HuH-7 (cell line): ENCODE measurements at regions not wholly inside any gene's neighbourhood (a gene's known extent, or its start where the extent isn't known, plus 50 kb on each side); places are given as distances from the start of the nearest gene placed in this dataset.
A peak's percentile ranks its signal among the peaks of the same experiment; 100 is the strongest.

Source experiments
- DNase-seq: peaks from one replicate; pipeline ENCODE4 v3.0.0; 2011; ENCODE audit warnings: low spot score

DNA sequence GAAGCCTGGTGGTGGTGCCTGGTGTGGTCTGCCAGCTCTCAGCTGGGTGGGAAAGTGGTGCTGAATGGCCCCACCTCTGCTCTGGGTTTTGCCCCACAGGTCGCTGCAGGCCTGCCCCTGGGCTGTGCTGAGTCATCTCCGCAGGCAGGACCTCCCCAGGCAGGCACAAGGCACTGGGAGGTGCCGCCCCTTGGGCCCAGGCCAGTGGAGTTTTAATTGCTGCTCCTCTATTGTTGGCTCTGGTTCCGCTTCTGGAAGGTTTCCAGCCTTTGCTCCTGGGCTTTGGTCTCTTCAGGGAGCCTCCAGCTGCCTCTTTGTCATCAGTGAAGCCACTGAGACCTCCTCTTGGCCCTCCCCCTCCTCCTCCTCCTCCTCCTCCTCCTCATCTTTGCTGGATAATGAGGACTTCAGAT lies 180.3 kb upstream of the GRB10 start:
- peak; percentile 14 for DNase-seq

DNA sequence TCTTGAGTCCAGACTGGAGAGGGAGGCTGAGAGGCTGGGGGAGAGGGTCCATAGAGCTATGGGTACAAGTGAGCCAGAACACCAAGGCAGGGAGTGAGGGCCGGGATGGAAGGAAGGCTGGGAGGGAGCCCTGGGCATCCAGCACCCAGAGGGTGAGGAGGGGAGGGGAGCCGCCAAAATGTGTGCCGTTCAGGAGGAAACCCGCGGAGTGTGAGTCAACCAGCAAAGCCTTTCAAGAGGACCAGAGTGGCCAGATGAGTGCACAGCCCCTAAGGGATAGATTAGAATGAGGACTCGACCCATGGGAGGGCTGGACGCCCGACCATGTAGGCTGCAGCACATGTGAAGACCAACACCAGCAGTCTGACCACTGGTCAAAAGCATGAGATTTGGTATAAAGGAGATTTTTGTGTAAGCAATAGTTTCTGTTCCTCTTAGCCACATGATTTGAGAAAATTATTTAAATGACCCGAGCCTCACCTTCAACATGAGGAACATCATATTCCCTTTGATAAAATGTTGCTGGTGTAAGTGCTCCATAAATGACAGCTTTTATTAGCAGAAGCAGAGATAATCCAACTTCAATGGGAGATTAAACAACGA lies 179.7 kb upstream of the GRB10 start:
- DNase-seq = no peak

DNA sequence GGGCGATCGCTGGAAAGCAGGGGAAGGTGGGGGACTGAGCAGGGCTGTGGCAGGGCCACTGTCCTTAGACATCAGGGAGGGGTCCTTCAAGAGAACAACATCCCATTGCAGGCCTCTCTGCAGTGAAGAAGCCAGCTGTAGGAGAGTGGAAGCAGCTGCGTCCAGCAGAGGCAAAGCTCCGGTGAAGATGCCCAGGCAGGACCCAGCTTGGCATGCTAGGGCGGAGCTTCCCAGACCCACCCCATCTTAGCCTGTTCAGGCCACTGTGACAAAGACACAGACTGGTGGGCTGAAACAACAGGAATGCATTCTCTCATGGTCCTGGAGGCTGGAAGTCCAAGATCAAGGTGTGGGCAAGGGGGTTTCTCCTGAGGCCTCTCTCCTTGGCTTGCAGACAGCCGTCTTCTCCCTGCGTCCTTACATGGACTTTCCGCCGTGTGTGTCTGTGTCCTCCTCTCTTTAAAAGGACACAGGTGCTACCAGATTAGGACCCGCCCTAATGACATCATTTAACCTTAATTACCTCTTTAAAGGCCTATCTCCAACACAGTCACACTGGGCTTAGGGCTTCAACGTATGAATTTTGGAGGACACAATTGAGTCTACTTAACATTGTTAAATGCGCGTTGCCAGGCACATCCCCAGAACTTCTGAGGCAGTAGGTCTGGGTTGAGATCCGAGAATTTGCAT lies 178.1 kb upstream of the GRB10 start:
- no peak for DNase-seq

DNA sequence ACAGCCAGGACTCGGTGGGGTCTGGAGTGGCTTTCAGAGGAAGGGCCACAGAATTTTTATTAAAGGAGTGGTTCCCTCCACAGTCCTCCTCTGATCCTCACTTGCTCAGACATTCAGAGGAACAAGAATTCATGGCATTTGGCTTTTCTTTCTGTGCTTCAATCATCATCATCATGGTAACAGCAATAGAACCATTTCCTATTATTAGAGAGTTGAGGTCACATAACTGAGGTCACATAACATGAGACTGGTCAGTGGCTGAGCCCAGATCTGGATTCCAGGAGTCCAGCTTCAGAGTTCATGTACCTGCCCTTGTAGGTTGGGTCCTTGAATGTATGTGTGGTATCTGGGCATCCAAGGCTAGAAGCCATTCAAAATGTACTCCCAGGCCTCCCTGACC lies 177.3 kb upstream of the GRB10 start:
- no peak for DNase-seq

DNA sequence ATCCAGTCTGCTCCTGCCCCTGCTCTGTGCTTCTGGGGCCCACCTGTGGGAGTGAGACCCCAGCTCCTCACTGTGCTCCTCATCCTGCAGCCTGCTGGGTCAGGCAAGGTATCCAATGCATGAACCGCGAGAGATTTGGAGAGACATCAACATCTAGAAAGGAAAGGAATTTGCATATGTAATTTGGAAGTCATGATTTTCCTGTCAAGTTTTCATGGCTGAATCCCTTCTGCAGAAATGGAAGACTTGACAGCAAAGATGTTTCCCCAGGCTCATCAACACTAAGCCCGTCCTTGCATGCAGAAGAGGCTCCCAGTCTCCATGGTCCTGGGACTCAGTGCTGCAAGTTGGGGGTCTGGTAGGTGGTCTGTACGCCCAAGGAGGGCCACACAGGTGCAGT lies 176.9 kb upstream of the GRB10 start:
- DNase-seq = no peak

DNA sequence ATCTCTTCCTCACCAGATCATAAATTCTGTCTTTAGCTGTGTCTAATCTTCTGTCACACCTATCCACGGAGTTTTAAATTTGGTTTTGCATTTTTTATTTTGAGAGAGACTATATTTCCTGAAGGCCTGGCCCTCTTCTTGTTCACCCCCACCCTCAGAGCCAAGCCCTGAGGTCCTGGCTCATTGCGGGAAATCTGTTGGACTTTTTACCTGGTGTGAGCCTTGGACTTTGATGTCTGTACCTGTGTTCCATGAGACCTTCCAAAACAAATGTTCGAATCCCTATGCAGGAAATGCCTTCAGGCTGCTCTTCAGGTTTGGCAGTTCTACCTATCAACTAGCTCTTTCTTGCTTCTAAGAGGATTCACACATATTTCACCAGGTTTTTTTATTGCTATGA lies 175.2 kb upstream of the GRB10 start:
- no peak for DNase-seq

DNA sequence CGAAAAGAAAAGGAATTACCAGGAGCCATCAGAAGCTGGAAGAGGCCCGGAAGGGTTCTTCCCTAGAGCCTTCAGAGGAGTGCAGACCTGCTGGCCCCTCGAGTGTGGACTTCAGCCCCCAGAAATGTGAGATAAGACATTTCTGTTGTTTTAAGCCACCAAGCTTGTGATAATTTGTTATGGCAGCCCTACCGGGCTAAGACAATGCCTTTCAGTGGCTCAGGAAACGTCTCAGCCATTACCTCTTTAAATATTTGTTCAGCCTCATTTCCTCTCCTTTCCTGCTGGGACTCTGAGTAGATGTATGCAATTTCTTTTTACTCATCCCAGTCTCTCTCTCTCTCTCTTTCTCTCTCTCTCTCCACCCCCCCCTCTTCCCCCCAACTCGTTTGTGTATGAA lies 174.7 kb upstream of the GRB10 start:
- DNase-seq = no peak

DNA sequence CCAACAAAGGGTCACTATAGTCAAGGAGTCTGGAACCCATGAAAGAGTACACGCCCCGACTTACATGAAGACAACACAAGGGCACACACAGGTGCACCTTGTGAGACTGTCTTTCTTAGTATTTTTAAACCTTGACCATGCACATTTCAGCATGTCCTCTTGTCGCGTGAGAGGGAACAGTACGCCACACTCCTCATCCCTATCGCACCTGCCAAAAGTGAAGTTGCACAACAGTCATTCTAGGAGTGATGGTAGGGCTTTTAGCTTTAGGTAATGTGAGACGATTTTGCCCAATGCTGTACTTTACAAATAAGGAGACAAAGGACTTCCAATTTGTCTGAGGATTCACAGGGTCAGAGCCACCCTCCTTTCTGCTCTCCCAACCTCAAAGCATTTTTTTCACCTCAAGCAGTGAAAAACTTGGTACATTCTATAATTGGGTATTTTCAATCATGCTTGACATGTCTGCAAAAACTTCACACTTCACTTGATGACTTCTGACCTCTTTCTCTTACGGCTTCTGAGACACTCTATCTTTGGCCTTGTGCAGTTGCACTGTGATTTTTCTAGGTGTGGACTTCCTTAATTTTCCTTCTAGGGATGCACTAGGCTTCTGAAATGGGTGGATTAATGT lies 173.9 kb upstream of the GRB10 start:
- DNase-seq = no peak

DNA sequence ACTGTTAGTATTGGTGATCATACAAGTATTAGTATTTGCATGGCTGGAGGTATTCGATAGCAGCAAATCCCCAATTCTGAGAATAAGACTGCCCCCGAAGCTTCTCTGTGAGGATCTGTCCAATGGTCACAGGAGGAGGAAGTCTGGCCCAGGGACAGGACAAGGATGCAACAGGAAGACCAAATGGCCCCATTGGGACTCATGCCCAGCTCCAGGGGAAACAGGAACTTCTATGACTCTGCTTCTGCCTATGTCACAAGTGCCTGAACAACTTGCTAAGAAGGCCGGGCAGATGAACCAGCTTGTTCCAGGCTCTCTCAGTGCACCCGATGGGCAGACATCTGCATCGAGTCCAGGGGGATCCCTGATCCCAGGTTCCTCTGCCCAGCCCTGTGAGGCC lies 172.0 kb upstream of the GRB10 start:
- DNase-seq = no peak

DNA sequence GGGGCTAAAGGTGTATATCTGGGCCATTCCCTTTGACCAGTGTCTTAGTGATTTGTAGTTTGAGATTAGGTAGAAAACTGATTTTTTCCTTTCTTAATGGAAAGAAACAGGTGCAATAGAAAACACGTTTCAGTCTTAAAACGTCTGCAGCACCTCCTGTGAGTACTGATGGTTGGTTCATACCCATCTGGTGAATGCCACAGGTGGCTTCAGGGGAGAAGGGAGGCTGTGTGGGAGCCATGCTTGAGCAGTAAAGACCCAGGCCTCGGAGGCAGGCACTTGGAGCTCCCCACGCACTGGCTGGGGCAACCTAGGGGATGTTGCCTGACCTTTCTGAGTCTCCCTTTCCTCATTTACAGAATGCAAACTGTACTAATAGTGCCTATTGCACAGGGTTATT lies 171.5 kb upstream of the GRB10 start:
- DNase-seq = no peak

DNA sequence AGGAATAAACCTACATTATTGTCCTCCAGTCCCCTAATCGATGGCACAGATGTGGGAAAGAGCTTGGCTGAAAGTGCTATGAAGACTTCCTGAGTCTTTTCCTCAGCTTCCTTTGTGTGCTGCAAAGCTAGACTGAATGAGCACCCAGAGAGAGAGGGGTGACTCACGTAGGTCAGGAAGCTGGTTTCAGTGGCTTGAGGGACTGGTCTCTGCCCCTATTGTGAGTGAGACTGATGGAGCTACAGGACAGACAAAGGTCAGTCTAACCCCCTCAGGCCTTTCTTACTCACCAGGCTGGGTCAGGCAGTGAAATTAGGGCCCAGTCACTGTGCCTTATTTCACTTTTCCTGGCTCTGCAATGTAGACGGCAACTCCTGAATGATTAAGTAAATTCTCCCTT lies 171.1 kb upstream of the GRB10 start:
- no peak for DNase-seq

DNA sequence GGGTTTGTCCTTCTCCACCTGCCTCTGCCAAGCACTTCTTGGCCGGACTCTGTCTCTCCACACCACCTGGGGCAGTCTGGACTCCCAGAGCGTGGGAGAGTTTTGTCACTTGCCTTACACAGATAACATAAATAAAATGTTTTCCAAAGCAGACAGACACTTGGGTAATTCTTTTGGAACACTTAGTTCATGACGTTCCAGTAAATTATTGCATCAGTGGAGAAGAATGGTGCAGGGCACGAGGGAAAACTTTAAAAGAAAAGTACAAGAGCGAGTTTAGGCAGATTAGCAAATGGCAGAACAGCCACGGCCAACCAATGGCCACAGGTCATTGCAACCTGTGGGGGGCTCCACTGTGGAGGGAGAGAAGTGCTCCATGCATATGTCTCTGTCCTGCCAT lies 170.6 kb upstream of the GRB10 start:
- DNase-seq = no peak

DNA sequence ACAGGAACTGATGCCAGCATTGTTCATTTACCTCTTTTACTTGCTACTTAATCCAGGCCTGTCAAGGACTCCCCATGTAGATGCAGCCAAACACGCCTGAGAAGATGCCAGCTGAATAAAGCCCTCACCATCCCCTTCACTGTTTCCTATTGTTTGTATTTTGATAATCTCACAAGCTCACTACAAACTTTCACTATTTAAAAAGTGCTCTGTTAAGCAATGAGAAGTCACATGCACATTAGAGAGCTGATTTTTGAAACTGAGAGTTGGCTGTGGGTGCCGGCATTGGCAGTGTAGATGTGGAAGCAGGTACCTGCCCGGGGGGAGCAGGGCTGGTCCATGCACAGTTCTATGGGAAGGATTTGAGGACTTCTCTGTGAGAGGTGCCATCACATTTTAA lies 169.8 kb upstream of the GRB10 start:
- no peak for DNase-seq

DNA sequence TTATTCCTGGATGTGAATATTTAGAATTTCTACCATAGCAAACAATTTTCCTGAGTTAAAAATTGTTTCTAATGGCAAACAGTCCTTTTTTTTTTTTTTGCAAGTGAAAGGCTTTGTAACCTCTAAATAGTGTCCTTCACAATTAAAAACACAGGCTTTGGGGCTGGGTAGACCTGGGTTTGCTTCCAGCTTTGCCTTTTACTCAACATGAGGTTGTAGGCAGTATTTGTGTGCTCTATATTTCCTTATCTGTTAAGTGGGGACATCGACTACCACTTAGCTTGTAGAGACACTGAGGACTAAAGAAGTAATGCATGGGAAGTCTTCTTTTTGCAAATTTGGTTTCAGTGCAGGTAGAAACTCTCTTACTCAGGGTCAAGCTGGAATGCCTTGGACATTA lies 169.4 kb upstream of the GRB10 start:
- no peak for DNase-seq

DNA sequence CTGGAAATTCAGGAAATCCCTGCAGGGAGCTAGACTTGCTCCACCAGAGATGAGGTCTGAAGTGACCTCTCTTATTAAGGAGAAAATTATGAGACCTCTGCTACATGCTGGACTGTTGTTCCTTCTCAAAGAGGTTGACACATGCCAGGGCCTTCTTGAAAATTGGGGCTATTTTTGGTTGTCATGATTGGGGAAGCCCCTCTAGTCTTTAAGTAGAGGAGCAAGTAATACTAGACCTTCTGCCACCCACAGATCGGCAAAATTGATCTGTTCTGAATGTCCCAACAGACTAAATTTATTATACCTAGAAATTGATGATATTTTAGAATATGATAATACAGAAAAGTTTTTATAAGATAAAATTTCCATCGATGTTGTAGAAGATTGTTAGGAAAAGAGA lies 160.8 kb upstream of the GRB10 start:
- DNase-seq = no peak

DNA sequence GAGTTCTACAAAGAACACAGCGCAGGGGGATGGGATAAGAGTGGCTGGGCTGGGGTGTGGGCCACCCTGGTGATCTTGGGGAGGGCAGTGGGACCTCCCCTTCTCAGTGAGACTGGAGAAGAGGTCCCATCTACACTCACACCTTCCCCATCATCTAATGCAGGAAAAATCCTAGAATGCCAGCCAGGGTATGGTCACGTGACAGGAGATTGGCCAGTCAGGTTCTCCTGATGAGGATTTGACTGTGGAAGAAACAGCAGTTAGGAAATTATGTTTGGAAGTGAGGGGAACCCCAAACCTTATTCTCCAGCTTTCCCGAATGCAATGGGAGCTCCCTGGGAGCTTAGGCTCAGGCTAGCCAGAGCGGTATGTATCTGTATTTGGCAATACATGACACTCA lies 158.8 kb upstream of the GRB10 start:
- no peak for DNase-seq

DNA sequence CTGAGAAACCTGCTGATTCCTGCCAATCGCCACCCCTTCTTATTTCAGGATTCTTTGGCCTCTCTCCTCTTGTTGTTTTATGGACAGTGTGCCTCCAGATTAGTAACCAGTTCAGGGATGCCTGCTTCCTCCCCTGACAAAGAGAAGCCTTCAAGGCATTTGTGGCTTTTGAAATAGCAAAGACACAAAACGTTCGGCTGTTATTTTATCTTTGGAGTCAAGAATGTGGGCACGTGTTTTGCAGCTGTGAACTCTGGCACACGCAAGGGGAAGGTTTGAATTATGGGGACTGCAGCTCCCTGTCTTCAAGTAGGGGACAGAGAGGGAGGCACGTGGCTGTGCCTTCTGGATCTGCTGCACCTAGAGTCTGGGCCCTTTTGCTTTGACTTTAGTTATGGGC lies 157.9 kb upstream of the GRB10 start:
- DNase-seq = no peak

DNA sequence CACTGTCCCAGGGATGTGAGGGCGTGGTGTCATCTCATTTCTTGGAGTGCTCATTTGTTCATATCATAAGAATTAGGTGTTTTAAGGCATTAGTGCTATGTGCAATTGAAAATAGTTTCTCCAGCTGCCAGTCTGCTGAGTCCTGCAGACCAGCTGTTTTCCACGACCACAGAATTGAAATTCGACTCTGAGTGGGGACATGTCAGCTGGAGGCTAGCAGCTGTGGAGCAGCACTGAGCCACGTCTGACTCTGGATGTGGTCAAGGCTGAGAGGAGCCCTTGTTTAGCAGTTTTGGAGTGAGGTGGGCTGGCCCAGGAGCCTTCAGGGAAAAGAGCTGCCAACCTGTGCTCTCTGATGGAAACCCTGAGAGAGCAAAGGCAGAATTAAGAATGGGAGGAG lies 156.3 kb upstream of the GRB10 start:
- no peak for DNase-seq

DNA sequence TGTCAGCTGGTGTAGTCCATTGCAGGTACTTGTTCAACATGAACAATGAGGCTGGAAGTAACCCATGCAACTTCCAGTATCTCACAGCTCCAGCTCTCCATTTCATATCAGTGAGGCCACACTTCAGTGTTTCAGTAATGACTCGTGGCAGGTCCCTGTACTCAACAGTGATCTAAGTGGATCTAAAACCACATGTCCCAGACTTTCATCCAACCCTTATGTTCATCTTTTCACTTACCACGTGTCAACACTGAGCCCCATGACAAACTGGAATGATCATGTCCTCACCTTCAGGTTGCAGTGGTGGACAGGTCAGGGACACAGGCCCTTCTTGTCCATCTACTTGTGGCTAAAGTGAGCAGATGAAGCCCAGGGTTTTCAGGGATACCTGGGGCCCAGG lies 155.0 kb upstream of the GRB10 start:
- no peak for DNase-seq

DNA sequence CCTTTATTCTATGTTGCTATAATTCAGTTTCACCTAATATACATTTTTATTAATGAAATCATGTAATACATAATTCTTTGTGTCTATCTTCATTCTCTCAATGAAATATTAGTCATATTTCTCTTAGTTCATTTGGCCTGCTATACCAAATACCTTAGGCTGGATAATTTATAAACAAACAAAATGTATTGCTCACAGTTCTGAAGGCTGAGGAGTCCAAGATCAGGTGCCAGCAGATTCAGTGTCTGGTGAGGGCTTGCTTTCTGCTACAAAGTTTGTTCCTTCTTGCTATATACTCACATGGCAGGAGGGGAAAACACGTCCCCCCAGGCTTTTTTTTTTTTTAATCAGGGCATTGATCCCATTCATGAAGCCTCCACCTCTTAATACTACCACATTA lies 143.4 kb upstream of the GRB10 start:
- no peak for DNase-seq

DNA sequence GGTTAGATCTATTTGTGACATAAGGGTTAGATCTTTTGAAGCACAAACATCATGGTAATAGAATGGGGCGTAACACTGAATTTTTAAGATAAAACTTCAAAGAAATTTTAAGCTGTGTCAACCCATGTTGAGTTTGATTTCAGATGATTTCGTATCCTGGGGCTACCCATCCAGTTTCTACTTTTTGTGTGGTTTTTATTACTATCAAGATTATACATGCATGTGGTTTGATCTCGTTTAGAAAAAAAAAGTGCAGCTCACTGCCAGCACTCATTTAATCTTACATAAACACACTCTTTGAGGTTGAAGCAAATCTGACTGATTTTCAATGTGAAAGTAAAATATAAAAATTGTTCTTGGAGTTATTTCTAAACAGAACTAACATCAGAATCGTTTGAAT lies 140.8 kb upstream of the GRB10 start:
- DNase-seq = no peak

DNA sequence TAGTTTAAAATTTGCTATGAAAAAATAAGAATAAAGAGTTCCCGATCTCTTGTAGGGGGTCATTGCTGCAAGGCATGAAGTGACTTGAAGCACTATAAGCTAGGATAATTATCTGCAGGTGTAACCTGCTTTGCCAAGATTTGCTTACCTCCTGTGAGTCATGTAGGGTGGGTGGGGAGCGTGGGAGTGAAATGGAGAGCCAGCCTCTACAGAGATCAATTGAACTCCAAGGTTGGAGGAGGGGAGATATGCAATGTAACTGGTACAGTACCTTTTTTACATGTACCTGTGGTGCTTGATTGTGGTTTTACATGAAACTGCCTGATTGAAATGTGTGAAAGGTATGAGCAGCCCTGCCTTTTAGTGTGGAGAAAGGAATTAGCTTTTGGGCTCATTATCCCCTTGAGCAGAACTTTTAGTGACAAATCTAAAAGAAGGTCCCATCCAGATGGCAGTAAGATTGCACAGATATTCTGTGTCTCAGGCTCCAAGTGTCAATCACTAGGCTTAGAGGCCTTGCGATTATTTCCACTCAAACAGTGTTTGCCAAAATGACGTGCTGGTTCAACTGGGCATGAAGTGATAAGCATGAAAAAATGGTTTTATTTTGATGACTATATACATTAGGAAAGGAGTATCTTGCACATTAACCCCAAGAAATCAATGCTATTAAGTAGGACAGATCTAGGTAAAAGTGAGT lies 138.6 kb upstream of the GRB10 start:
- no peak for DNase-seq

DNA sequence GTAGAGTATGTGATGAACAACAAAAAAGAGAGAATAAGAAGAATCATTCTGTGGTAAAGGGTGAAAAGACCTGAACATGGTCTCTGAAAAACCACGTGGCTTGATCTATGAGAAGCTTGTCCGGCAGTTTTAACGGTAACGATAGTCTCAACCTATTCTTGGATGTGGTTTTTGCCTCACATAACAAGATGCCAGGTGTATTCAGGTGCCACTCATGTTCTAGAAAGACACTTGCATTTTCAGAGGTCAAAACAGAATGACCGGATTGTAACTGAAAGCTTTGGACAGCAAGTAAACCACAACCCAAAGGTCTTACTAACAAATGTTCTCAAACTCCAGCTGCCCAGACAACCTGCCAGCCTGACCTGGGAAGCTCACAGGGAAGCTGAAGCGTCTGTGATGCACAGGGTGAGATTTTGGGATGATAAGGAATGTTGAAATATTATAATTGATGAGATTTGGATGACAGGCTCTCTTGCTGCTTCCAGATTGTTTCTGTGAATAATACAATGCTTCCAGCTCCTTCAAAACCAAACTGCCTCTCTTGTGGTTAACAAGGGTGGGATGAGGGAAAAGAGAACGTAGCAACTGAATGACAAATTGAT lies 137.4 kb upstream of the GRB10 start:
- DNase-seq = no peak
